OCI-LY3 (cell line): ENCODE measurements at regions not wholly inside any gene's neighbourhood (a gene's known extent, or its start where the extent isn't known, plus 50 kb on each side); places are given as distances from the start of the nearest gene placed in this dataset.

Experiments
- H2AFZ ChIP-seq: fragments of 200-600, 300-600 bp; shearing (Covaris generic); 2 replicates; pipeline ENCODE4 v1.6.0; 2014; ENCODE audit warnings: antibody characterized with exemption, low read depth, low read length
- H3K27ac ChIP-seq: fragments of 200-600, 300-600 bp; sonication (generic); 2 replicates; pipeline ENCODE4 v1.5.1; 2014; ENCODE audit warnings: mild to moderate bottlenecking, low read length, moderate library complexity, mixed read lengths
- H3K27me3 ChIP-seq: fragments of 200-600, 300-600 bp; sonication (generic); 2 replicates; pipeline ENCODE4 v1.6.1; 2014; ENCODE audit warnings: low read depth, low read length, mixed read lengths
- H3K36me3 ChIP-seq: fragments of 200-600, 300-600 bp; sonication (generic); replicated peaks from 2 replicates; pipeline ENCODE3; 2014; ENCODE audit warnings: low read depth, low read length, mixed read lengths
- H3K4me1 ChIP-seq: fragments of 300-600, 200-600 bp; sonication (generic); 2 replicates; pipeline ENCODE4 v1.6.1; 2014; ENCODE audit warnings: low read length, mixed read lengths
- H3K4me2 ChIP-seq: fragments of 200-600, 300-600 bp; sonication (generic); 2 replicates; pipeline ENCODE4 v1.6.1; 2014; ENCODE audit warnings: low read length, mixed read lengths
- H3K4me3 ChIP-seq: fragments of 300-600, 200-600 bp; sonication (generic); 2 replicates; pipeline ENCODE4 v1.5.1; 2014; ENCODE audit warnings: antibody characterized with exemption, mild to moderate bottlenecking, low read length, moderate library complexity
- H3K79me2 ChIP-seq: fragments of 300-600, 200-600 bp; shearing (Covaris generic); 2 replicates; pipeline ENCODE4 v1.6.1; 2014; ENCODE audit warnings: mild to moderate bottlenecking, low read length, mixed read lengths
- H3K9ac ChIP-seq: fragments of 300-600, 200-600 bp; shearing (Covaris generic); 2 replicates; pipeline ENCODE4 v1.6.0; 2014; ENCODE audit warnings: mild to moderate bottlenecking, low read length, moderate library complexity
- H3K9me3 ChIP-seq: fragments of 200-600, 300-600 bp; shearing (Covaris generic); 2 replicates; pipeline ENCODE4 v1.6.1; 2014; ENCODE audit warnings: low read length, mixed read lengths; ENCODE audit not compliant: insufficient read depth
- H4K20me1 ChIP-seq: fragments of 200-600, 300-600 bp; sonication (generic); 2 replicates; pipeline ENCODE4 v1.6.1; 2016; ENCODE audit warnings: low read length, mixed read lengths; ENCODE audit not compliant: insufficient read depth
- CTCF ChIP-seq: fragments of 200-600, 300-600 bp; sonication (generic); IDR thresholded peaks from 2 replicates; pipeline ENCODE4 v1.5.1; 2014; ENCODE audit warnings: antibody characterized with exemption, low read length, low read depth
- EZH2phosphoT487 ChIP-seq: fragments of 200-600 bp; shearing (Covaris generic); IDR thresholded peaks from 2 replicates; pipeline ENCODE4 v1.6.1; 2018; ENCODE audit warnings: antibody characterized with exemption, mixed run types, low read depth

GRCh38 chr14:82488473-82488872 is 954.8 kb upstream of the SEL1L start:
- Histone ChIP-seq H2AFZ (no peak overlapping the region), H3K9ac (no peak overlapping the region), H3K4me2 (no peak overlapping the region), H3K27me3 (no peaks in the 10 kb centered on the region), H4K20me1 (no peaks in the 10 kb centered on the region), H3K79me2 (no peaks in the 10 kb centered on the region), H3K36me3 (no peaks in the 10 kb centered on the region), H3K27ac (no peak overlapping the region), H3K4me1 (no peaks in the 10 kb centered on the region), H3K4me3 (no peak overlapping the region), H3K9me3 (no peaks in the 10 kb centered on the region)
- TF ChIP-seq EZH2phosphoT487 (no peak), CTCF (no peak)

GRCh38 chr14:82490397-82490796 is 956.7 kb upstream of the SEL1L start:
- TF ChIP-seq CTCF (no peak), EZH2phosphoT487 (no peak)
- H3K27me3 ChIP-seq, result no peaks in the 10 kb centered on the region
- H3K4me2 ChIP-seq, result no peak overlapping the region
- no peak overlapping the region for H2AFZ ChIP-seq
- no peak overlapping the region for H3K27ac ChIP-seq
- H3K36me3 ChIP-seq, result no peaks in the 10 kb centered on the region
- H3K4me3 ChIP-seq, result no peak overlapping the region
- H3K79me2 ChIP-seq, result no peaks in the 10 kb centered on the region
- H4K20me1 ChIP-seq, result no peaks in the 10 kb centered on the region
- H3K4me1 ChIP-seq, result no peaks in the 10 kb centered on the region
- no peak overlapping the region for H3K9ac ChIP-seq
- no peaks in the 10 kb centered on the region for H3K9me3 ChIP-seq

- TF ChIP-seq CTCF (no peak), EZH2phosphoT487 (no peak)
- Histone ChIP-seq H3K9me3 (no peaks in the 10 kb centered on the region), H4K20me1 (no peaks in the 10 kb centered on the region), H3K9ac (no peak overlapping the region), H2AFZ (no peak overlapping the region), H3K27ac (no peak overlapping the region), H3K4me3 (no peak overlapping the region), H3K36me3 (no peaks in the 10 kb centered on the region), H3K4me2 (no peak overlapping the region), H3K27me3 (no peaks in the 10 kb centered on the region), H3K79me2 (no peaks in the 10 kb centered on the region), H3K4me1 (no peaks in the 10 kb centered on the region)
These were observed 958.5 kb upstream of the SEL1L start for GRCh38 chr14:82492157-82492556.

GRCh38 chr14:82500222-82500621 is 966.6 kb upstream of the SEL1L start:
- Histone ChIP-seq H3K4me3 (no peak overlapping the region), H4K20me1 (no peaks in the 10 kb centered on the region), H3K4me2 (no peak overlapping the region), H3K9ac (no peak overlapping the region), H3K9me3 (no peaks in the 10 kb centered on the region), H2AFZ (no peak overlapping the region), H3K79me2 (no peaks in the 10 kb centered on the region), H3K27ac (no peak overlapping the region), H3K4me1 (no peaks in the 10 kb centered on the region), H3K36me3 (no peaks in the 10 kb centered on the region), H3K27me3 (no peaks in the 10 kb centered on the region)
- no peak for TF ChIP-seq CTCF
- no peak for TF ChIP-seq EZH2phosphoT487
